GM18526 (cell line): ENCODE measurements at regions not wholly inside any gene's neighbourhood (a gene's known extent, or its start where the extent isn't known, plus 50 kb on each side); places are given as distances from the start of the nearest gene placed in this dataset.

Experiments used
- POLR2A ChIP-seq: IDR thresholded peaks from 3 replicates; pipeline ENCODE4 v1.6.1; 2011; ENCODE audit not compliant: insufficient read length; ENCODE audit errors: extremely low read depth

GRCh38 chr10:130495116-130495862 is 359.1 kb downstream of the GLRX3 start:
- TF ChIP-seq POLR2A, result no peak

GRCh38 chr10:130495891-130496636 is 359.9 kb downstream of the GLRX3 start:
- no peak for TF ChIP-seq POLR2A

GRCh38 chr10:130497056-130498010 is 361.1 kb downstream of the GLRX3 start:
- no peak for TF ChIP-seq POLR2A

DNA sequence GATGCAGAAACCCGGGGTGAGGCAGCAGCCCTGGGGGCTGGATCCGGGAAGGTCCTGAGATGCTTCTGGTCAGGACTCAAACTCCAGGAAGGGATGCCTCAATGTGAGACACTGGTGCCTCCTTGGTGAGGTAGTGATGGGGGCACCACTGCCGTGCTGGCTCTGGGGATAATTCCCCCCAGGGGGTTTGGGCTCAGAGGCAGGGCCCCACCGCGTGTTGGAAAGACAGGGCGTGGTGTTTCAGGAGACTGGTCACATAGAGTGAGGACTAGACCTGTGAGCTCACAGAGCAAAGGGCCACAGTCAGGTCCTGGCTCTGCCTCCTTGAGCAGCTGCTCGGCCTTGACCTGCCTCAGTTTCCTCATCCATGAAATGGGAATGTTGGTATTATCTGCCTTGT is 361.9 kb downstream of the GLRX3 start:
- no peak for TF ChIP-seq POLR2A

- no peak for TF ChIP-seq POLR2A
These were observed 362.7 kb downstream of the GLRX3 start for GRCh38 chr10:130498934-130499333.

DNA sequence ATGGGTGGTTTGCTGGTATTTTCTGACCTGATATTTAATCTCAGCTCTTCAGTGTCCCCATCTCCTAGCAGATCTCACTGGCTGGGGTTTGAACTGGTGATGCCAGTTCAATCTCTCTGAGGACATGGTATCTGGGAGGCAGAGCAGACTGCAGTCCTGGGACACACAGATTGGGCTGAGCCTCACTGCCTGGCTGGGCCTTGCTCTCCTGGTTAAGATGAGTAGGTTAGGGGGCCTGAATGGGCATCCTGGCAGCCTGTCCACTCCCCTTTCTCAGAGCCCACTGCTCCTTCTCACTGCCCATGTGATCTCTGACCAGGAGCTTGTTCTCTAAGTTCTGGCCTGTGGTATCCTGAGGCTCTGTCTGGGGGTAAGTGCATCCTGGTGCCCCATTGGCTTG is 363.4 kb downstream of the GLRX3 start:
- TF ChIP-seq POLR2A, result no peak

DNA sequence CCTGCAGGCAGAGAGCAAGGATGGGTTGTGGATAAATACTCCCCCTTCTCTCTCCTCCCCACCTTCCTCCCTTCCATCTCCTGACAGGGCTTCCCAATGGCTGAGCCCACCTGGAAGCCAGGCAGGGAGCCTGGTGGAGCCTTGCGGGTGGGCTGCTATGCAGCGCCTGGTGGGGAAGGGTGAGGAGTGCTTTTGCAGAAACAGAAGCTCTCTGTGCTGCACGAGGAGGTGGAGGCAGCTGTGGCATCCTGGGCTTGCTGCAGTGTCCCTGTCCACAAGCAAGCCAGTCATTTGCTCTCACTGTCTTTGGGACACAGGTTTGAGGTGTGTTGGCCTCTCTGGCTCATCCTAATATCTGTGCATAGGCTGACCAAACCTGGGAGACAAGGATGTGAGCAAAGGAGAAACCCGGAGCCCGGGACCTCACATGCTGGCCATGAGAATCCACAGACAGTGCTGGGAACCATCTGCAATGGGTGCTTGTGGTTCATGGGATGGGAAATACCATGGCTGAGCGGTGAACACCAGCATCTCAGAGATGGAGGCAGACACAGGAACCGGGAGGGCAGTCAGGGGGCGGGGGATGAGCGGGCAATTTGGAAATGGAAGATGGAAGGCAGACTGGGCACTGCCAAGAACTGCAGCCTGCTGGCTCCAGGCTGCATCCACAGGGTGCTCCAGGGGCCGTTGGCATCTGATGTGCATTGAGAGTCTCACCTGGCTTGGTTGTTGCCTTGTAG is 364.2 kb downstream of the GLRX3 start:
- TF ChIP-seq POLR2A, result no peak

GRCh38 chr10:130507461-130507860 is 371.3 kb downstream of the GLRX3 start:
- no peak for TF ChIP-seq POLR2A

DNA sequence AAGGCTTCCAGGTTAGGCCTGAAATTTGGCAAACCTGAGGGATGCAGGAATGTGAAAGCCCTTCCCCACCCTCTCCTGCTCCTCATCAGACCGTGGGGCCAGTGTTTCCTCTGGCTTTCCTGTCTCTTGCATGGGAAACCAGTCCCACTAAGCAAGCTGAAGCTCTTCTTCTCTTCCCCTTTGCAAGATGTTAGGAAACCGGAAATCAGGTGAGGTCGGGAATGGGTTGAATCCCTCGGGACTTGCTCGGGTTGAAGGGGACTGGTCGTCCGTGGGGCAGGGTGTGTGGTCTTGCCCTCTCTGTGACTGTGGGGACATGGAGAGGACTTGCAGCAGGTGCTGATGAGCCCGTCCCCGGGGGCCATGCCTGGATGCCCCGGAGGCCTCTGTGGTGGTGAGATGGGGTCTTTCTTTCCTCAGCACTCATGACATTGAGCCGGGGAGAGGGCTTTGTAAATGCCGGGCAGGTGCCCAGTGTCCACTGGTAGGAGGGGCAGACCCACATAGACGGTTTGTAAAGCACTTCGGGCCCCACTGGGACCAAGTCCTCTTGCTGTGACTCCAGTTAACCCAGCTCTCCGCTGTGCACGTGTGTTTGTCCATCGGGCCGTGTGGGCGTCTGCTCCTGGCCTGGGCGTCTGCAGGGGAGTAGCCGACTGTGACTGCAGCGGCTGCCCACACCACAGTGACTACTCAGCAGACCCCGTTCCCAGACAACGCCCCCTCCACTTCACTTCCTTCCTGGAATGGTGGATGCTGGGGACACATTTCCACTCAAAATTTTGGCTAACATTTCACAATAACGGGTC is 373.9 kb downstream of the GLRX3 start:
- no peak for TF ChIP-seq POLR2A

DNA sequence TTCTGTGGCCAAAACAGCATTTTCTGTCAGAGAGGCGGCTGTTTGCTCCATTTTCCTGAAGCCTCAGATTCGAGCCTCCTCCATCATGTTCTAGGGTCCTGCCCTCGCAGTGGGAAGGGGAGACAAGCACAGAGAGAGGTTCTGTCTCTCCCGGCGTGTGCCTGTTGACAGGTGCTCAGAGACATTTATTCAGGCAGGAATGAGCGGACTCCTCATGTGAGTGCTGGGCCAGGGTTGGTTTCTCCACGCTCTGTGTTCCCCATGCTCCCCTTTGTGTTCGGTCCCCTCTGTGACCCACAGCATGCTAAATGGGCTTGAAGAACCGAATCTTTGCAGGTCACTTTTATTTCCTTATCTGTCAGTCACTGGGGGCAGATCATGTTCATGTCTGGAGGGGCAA is 374.6 kb downstream of the GLRX3 start:
- no peak for TF ChIP-seq POLR2A

DNA sequence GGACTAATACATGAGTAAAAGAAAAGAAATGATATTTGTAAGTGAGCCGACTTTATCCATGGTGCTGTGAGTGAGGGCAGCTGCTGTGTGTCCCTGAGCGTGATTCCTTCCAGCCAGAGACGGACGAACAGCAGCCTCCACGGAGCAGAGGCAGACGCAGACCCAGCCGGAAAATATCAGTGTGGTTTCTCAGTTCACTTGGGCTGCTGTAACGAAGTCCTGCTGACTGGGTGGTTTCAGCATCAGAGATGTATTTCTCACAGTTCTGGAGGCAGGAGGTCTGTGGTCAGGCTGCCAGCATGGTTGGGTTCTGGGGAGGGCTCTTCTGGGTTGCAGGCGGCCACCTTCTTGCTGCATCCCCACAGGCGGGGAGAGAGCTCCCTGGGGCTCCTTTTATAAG is 375.6 kb downstream of the GLRX3 start:
- no peak for TF ChIP-seq POLR2A

DNA sequence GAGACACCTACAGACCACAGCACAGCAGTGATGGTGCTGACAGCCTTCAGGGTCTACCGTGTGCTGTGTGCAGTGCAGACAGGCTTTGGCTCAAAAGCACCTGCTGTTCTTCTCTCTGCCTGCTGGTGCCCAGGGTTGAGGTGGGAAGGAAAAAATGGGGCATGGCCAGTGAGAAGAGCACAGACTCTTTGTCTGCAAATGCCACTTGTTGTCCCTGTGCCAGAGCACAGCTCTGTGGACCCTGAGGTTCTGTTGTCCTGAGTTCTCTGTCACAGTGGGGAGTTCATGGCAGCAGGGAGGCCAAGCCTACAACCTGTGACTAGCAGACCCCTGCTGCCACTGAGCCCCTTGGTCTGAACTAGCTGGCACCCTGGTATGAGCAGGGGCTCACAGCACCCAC is 376.7 kb downstream of the GLRX3 start:
- TF ChIP-seq POLR2A, result no peak

- TF ChIP-seq POLR2A, result no peak
These were observed 377.7 kb downstream of the GLRX3 start for GRCh38 chr10:130513686-130514476.
